Lung (tissue), 11 donors: ENCODE measurements at regions not wholly inside any gene's neighbourhood (a gene's known extent, or its start where the extent isn't known, plus 50 kb on each side); places are given as distances from the start of the nearest gene placed in this dataset.

ENCODE experiments used
- ATAC-seq: fragments of 200-7000 bp; cut with Tn5 transposase; one replicate; pipeline ENCODE4 v1.9.1; 2020; ENCODE audit warnings: moderate number of reproducible peaks; ENCODE audit not compliant: insufficient read depth, low FRiP score
- DNase-seq, 3 donors: peaks; one replicate each; pipeline ENCODE4 v3.0.0-alpha.2; 2013 to 2017
- H3K27ac ChIP-seq, 2 donors: one replicate each; pipeline ENCODE4 v1.5.1; 2013; ENCODE audit warnings: mild to moderate bottlenecking in 2 of 2, moderate library complexity in 2 of 2, control low read depth in 1 of 2, inconsistent platforms in 1 of 2, low read depth in 1 of 2, low read length in 1 of 2
- H3K27me3 ChIP-seq, 3 donors: one replicate each; pipeline ENCODE4 v1.5.1; 2013; ENCODE audit warnings: low read length in 2 of 3; ENCODE audit not compliant: control insufficient read depth in 3 of 3, insufficient read depth in 3 of 3
- H3K36me3 ChIP-seq, 4 donors: one replicate each; pipeline ENCODE4 v1.5.1; 2013; ENCODE audit warnings: low read length in 4 of 4, mild to moderate bottlenecking in 1 of 4, moderate library complexity in 1 of 4; ENCODE audit not compliant: control insufficient read depth in 4 of 4, insufficient read depth in 4 of 4
- H3K4me1 ChIP-seq, 5 donors: one replicate each; pipeline ENCODE4 v1.5.1; 2013; ENCODE audit warnings: low read length in 5 of 5, mild to moderate bottlenecking in 2 of 5, moderate library complexity in 1 of 5; ENCODE audit not compliant: control insufficient read depth in 5 of 5, insufficient read depth in 5 of 5
- H3K4me3 ChIP-seq: one replicate; pipeline ENCODE4 v1.5.1; 2013; ENCODE audit warnings: mild to moderate bottlenecking, control low read depth, moderate library complexity
- H3K9ac ChIP-seq, 2 donors: one replicate each; pipeline ENCODE4 v1.5.1; 2013; ENCODE audit warnings: low read length in 2 of 2, control low read depth in 1 of 2; ENCODE audit not compliant: insufficient read depth in 1 of 2
- H3K9me3 ChIP-seq, 4 donors: one replicate each; pipeline ENCODE4 v1.5.1; 2013; ENCODE audit warnings: low read length in 3 of 4, mild to moderate bottlenecking in 1 of 4, moderate library complexity in 1 of 4; ENCODE audit not compliant: control insufficient read depth in 4 of 4, insufficient read depth in 3 of 4
- CTCF ChIP-seq: IDR thresholded peaks from 2 replicates; pipeline ENCODE4 v1.5.1; 2012; ENCODE audit warnings: mild to moderate bottlenecking; ENCODE audit errors: control extremely low read depth, extremely low read depth
- WGBS, 2 donors: extraction: QIAGEN DNeasy Blood & Tissue Kit; methylation state at CpG; one replicate each; pipeline ENCODE4 v1.1.7; 2013; 5-methylcytosine and 5-hydroxymethylcytosine counted together
- donor health status: control.
- donor health status: control.
- donor health status: Bipolar disorder and iron deficiency.
- donor health status: healthy.
- donor health status: DM: yes; HTN: yes; CAD: no.

GRCh38 chr2:8513601-8514273, 168.1 kb upstream of the ID2 start:
- Histone ChIP-seq H3K4me3 (no peak overlapping the region), H3K9me3 (peaks cover 0 to 3% (median 0%) of the 10 kb centered on the region in 4 donors), H3K36me3 (no peaks in the 10 kb centered on the region), H3K27me3 (no peaks in the 10 kb centered on the region), H3K9ac (no peak overlapping the region), H3K4me1 (peaks cover 0 to 6% (median 0%) of the 10 kb centered on the region in 5 donors), H3K27ac (no peak overlapping the region)
- TF ChIP-seq CTCF = no peak
- 97 to 98% methylated on average over 14 of the region's 14 CpGs for WGBS, 2 donors
- ATAC-seq (no peak), DNase-seq (no peak)

DNA sequence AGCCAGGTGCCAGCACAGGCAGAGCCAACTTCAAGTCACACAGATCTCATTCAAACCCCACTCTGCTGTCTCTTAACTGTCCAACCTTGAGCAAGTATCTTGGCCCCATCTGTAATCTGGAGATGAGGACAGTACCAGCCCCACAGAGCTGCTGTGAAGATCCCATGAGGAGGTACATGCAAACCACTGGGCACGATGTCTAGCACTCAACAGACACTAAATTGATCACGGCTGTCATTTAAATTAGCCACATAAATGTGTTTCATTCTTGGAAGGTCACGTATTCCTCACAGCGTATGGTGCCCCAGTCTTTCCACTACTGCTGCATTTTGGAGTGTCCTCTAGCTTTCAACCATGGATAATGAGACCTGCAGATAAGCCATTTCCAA, 167.6 kb upstream of the ID2 start:
- Histone ChIP-seq H3K4me1 (peaks cover 0 to 6% (median 0%) of the 10 kb centered on the region in 5 donors), H3K27me3 (no peaks in the 10 kb centered on the region), H3K9ac (no peak overlapping the region), H3K27ac (no peak overlapping the region), H3K36me3 (no peaks in the 10 kb centered on the region), H3K4me3 (no peak overlapping the region), H3K9me3 (peaks cover 0 to 3% (median 0%) of the 10 kb centered on the region in 4 donors)
- no peak for TF ChIP-seq CTCF
- WGBS, 2 donors = 96 to 99% methylated on average over 4 of the region's 4 CpGs
- ATAC-seq (no peak), DNase-seq (no peak)

DNA sequence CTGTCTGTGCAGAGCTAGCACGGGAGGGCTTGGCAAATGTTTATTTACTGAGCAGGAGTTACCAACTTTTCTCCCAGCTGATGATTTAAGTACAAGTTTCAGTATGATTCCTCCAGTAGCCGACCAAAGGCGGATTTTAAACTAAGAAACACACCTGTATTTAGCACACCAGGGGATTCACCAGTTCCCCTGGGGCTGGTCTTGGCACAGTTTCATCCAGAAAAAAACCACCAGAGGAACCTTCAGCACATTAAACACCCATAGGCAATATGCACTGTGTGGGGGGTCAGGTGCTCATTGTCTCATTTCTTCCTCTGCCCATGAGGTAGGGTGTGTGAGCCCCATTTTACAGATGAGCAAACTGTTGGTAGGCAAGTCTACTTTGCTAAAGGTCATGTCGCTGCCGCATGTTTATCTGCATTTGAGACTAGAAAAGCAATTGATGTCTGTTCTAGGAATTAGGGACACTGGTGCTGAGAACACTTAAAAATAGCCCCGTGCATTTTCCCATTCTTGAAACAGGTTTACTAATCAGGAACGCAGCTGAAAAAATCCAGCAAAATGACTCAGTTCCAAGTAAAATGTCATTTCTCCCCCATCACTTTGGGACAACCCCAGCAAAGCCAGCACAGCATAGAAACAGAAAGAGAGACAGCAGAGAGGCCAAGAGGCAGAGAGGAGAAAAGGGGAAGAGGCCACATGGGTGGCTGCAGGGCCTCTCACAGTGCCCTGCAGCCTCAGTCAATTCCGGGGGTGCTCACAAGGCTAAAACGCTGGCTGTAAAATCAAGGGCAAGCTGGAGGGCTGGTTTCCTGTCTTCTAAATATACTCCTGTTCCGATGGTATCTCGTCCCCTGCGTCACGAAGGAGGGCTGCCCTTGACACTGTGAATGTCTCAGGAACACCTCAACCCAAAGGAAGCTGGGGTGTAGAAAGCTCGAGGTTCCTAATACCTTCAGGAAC, 166.8 kb upstream of the ID2 start:
- peaks cover 0 to 6% (median 0%) of the 10 kb centered on the region in 5 donors for H3K4me1 ChIP-seq
- 37 to 42% methylated on average over 14 of the region's 14 CpGs for WGBS, 2 donors
- H3K4me3 ChIP-seq = no peak overlapping the region
- no peak for TF ChIP-seq CTCF
- H3K9me3 ChIP-seq = peaks cover 0 to 3% (median 0%) of the 10 kb centered on the region in 4 donors
- no peak overlapping the region for H3K27ac ChIP-seq
- H3K27me3 ChIP-seq = no peaks in the 10 kb centered on the region
- no peaks in the 10 kb centered on the region for H3K36me3 ChIP-seq
- ATAC-seq (peak; percentile 60), DNase-seq (no peak)
- no peak overlapping the region for H3K9ac ChIP-seq
